ENCODE measurements at regions not wholly inside any gene's neighbourhood (a gene's known extent, or its start where the extent isn't known, plus 50 kb on each side); places are given as distances from the start of the nearest gene placed in this dataset.
"Not testable (repeated sequence)": the region's sequence is repeated elsewhere in the genome, so short reads cannot be mapped to it uniquely, and the experiment has no call there.

DNA sequence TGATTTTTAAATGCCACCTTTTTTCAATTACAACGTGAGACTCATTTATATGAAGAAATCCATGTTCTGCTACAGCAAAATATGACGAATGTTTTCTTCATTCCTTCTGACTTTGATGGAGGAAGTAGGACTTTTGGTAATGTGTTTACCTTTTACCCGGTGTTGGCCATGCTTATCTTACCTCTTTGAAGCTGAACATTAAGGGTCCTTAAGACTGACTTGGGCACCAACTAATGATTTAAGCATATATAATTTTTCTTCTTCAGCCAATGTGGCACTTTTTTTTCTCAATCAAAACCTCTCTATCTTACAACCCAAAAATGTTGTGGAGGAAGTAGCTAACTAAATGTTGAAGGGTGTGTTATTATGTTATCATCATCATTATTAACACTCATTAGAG lies 337.5 kb downstream of the EPHA7 start:
- DNase-seq = no peak

DNA sequence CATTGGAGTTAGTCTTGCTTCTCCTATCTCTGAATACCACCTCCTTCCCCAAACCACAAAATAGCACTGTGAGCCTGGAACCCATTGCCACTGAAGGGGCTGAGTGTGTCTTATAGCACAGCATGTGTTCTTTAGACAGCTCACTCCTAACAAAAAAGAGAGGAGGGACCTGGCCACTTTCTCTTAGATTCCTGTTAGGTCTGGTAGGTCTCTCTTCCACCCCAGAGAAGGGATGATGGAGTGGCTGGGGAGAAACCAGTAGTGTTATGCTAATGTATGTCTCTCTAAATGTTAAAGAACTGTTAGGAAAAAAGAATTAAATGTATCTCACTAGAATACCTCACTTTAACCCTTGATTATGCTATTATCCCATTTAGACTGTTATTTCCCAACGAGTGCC lies 340.3 kb downstream of the EPHA7 start:
- no peak for DNase-seq

DNA sequence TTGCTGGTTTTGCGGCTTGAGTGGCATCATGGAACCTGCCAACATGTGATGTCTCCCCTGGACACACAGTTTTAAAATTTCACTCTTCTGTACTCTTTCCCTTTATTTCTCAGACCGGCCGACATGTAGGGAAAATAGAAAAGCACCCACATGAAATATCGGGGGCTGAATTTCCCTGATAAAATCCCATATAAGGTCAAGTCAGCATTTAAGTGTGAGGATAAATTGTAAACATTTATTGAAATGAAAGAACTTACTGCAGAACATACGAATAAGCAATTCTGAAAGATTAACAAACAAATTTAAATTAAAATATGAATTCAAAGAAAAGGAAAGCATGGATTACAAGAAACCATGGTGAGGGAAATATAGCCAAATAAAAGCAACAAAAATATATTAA lies 345.5 kb downstream of the EPHA7 start:
- no peak for DNase-seq

- DNase-seq = no peak
These were observed 349.5 kb downstream of the EPHA7 start for GRCh38 chr6:93069856-93070255.

GRCh38 chr6:93059911-93060310 lies 359.4 kb downstream of the EPHA7 start:
- DNase-seq = no peak

GRCh38 chr6:93057584-93057983 lies 361.8 kb downstream of the EPHA7 start:
- DNase-seq = no peak

- no peak for DNase-seq
These were observed 371.0 kb downstream of the EPHA7 start for GRCh38 chr6:93048381-93048780.

GRCh38 chr6:93047033-93047432 lies 372.3 kb downstream of the EPHA7 start:
- DNase-seq = no peak

DNA sequence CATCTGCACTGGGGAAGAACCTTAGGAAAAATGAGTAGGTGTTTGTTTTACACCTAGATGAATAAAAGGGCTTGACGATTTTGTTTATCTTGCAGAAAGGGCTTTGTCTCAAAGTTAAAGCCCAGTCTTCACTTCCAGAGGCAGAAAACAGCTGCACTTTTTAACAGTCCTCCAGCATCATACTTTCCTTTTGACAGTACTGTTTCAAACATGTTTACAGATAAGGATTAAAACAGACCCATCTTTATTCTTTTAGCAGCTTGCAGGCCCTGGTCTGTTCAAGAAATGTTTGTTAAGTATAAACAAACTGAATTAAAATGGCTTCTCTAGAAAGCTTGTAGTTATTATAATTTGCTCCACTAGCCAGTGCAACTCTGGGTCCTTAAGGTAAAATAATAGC lies 374.2 kb downstream of the EPHA7 start:
- no peak for DNase-seq

- no peak for DNase-seq
These were observed 379.0 kb downstream of the EPHA7 start for GRCh38 chr6:93040375-93040774.

DNA sequence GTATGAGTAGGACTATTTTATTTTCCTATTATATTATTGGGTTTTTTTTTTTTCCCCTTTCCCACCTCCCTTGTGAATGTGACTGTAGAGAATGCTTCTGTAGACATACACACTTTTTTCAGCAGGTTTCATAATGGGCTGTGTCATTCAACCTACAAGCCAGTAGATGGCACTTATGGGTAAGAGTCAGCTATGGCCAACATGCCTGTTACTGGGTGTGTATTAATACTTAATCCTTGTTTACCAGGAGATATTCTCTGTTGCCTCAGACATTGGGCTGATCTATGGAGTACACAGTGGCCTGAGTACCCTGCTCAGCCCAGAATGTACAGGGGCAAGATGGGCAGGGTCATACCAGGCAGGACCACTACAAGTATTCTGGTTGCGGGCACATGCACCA lies 382.5 kb downstream of the EPHA7 start:
- no peak for DNase-seq

GRCh38 chr6:93035756-93036155 lies 383.6 kb downstream of the EPHA7 start:
- no peak for DNase-seq

DNA sequence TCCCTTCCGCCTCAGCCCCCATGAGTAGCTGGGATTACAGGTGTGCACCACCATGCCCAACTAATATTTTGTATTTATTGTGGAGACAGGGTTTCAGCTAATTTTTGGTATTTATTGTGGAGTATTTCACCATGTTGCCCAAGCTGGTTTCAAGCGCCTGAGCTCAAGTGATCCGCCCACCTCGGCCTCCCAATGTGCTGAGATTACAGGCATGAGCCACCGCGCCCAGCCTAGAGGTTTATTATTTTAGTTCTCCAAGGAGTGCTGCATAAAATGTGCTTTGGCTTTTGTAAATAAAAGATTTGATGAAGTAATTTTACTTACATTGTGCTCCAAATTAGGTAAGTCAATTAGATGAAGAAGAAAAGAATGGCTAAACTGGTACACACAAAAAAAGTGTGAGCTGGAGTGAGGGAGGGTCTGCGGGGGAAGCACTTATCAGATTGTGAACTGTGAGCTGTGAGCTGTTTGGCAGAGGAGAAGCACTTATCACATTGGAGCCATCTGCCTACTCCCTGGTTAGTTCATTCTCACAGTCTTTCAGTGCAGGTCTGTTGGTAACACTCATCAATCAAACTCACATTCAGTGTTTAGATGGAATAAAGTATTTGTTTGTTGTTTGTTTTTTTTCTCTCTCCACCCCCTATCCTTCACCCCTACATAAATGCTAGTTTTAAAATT lies 398.0 kb downstream of the EPHA7 start:
- no peak for DNase-seq

GRCh38 chr6:93017626-93018025 lies 401.7 kb downstream of the EPHA7 start:
- DNase-seq = no peak

- no peak for DNase-seq
These were observed 402.1 kb downstream of the EPHA7 start for GRCh38 chr6:93017213-93017612.

DNA sequence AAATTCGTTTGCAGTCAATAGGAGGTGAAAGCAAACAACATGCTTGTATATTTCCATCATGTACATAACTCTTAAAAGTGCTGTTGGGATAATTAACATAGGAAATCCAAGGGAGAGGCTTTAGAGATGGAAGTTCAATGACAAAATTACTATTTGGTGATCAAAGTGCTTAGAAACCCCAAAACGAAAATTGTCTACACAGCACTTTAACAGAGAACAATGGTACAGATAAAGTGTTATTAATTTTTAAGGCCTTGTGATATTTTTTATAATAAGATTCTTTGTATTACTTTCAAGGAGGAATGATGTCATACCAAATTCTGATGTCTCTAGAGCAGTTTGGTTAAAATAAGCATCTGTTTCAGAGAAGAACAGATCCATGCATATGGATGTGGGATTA lies 406.3 kb downstream of the EPHA7 start:
- no peak for DNase-seq

DNA sequence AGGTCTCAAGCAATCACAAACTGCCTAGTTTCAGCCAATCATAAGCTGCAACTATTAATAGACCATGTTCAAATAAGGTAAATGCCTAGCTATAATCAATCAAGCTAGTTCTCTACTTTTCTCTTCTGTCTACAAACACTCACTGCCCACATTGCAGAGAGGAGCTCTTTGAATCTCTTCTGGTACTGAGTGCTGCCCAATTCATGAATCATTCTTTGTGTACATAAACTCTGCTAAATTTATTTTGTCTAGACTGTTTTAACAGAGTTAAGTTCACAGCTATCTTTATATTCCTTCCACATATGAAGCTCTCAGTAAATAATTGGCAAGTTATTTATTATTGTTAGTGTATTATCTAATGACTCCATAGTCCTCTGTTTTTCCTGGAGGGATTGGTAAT lies 411.0 kb downstream of the EPHA7 start:
- DNase-seq = no peak

GRCh38 chr6:92989656-92990055 lies 429.7 kb downstream of the EPHA7 start:
- no peak for DNase-seq

GRCh38 chr6:92979281-92979680 lies 440.1 kb downstream of the EPHA7 start:
- DNase-seq = no peak

DNA sequence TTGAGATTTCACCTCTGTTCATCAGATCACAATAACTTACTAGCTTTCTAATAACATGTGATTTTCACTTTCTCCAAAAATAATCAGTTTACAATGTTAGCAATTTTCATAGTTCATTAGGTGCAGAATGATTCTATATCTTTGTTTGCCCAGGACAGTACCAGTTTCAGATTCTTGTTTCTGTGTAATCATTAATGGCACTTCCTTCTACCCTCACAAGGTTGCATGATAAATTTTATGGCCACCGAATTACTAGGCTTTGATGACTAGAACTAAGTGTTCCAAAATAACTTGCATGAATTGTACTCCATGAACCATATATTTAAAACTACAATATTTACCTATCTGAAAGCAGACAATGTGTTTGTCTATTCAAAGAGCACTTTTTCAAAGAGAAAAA lies 442.3 kb downstream of the EPHA7 start:
- DNase-seq = no peak

DNA sequence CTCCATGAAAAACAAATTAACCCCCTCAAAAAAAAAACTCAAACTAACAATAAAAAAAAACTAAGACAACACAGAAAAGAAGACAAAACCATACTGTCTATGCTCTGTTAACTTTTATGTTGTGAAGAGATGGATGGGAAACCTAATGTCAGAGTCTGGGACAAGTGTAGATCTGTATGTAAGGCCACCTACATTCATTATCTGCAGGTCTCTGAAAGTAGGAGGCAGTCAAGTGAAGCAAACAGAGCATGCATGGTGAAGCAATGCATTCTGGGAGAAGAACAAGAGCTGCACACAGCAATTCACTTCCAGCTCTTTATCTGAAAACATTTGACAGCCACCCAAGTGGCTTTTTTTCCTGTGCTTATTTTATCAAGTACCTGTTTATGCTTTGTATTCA lies 452.0 kb downstream of the EPHA7 start:
- DNase-seq = no peak

GRCh38 chr6:92962846-92963245 lies 456.5 kb downstream of the EPHA7 start:
- DNase-seq = no peak

GRCh38 chr6:92952111-92952510 lies 467.2 kb downstream of the EPHA7 start:
- not testable (repeated sequence) for DNase-seq

DNA sequence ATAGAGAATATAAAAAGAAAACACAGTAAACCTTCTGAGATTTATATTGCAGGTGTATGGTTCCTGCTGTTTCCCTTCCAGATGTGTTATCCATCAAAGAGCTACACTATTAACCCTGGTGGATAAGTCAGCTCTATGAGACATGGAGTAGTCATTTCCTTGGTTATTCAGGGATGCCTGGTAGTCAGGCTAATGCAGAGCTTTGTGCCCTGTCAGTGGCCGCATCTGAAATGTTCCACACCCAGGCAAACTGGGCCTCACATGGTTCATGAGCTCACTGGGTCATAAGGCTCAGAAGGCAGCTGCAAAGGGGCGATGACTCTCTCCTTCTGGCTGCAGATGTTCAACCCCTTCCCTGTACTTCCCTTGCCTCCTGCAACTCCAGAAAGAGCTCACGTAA lies 473.6 kb downstream of the EPHA7 start:
- no peak for DNase-seq

DNA sequence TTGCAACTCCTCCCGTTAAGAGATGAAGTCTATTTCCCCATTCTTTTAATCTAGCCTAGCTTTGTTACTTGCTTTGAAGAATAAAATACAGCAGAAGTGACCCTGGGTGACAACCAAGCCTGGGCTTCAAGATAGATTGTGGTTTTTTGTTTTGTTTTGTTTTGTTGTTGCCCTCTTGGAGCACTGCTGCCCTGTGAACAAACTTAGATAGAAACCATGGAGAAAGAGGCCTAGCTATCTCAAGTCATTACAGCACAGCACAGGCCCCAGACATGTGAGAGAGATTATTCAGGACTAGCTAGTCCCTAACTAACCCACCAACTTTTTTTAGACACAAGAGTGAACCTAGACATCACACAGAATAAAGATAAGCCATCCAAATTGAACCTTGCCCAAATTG lies 475.2 kb downstream of the EPHA7 start:
- no peak for DNase-seq

GRCh38 chr6:92942549-92942948 lies 476.8 kb downstream of the EPHA7 start:
- DNase-seq = no peak
